HCT116 (cell line): ENCODE measurements at regions not wholly inside any gene's neighbourhood (a gene's known extent, or its start where the extent isn't known, plus 50 kb on each side); places are given as distances from the start of the nearest gene placed in this dataset.
"Not testable (repeated sequence)": the region's sequence is repeated elsewhere in the genome, so short reads cannot be mapped to it uniquely, and the experiment has no call there.

Experiments used
- ATAC-seq: fragments of 200-7000 bp; cut with Tn5 transposase; 2 replicates; pipeline ENCODE4 v1.9.1; 2020; ENCODE audit warnings: mild to moderate bottlenecking, moderate library complexity
- BruUV-seq: library from RNA; stranded (reverse); fragments of 400-500 nt; replicated peaks from 2 replicates; lab custom pipeline; 2021; lab: Mats Ljungman, UMichigan
- CTCF ChIA-PET: fragments of 300-600 bp; sonication (Branson Sonifier 250); formaldehyde crosslinking; loops from one replicate; lab custom pipeline; 2021; ENCODE audit warnings: antibody characterized with exemption; lab: Charles Lee
- POLR2A ChIA-PET: fragments of 300-600, 350-600 bp; sonication (Branson Sonifier 250); formaldehyde crosslinking; loops from one replicate; lab custom pipeline; 2021; ENCODE audit warnings: antibody characterized with exemption; lab: Charles Lee
- RAD21 ChIA-PET, 2 experiments: fragments of 300-600 bp; sonication (Branson Sonifier 250); formaldehyde crosslinking; loops; one replicate each; lab custom pipeline; 2023; ENCODE audit warnings: low total read pairs in 2 of 2; ENCODE audit not compliant: uncharacterized antibody in 2 of 2, unreplicated experiment in 2 of 2, low non-redundant PET in 1 of 2; lab: Charles Lee
- DNase-seq: peaks from one replicate; pipeline ENCODE4 v3.0.0-alpha.2; 2010; ENCODE audit warnings: low read depth, low spot score
- H2AFZ ChIP-seq: fragments of 200-600 bp; shearing (Covaris generic), sonication (generic); 2 replicates; pipeline ENCODE4 v1.6.1; 2017; ENCODE audit warnings: low read depth, mixed run types, mixed read lengths, antibody characterized with exemption, low read length; ENCODE audit not compliant: poor library complexity, severe bottlenecking
- H3K27ac ChIP-seq: 2 replicates; pipeline ENCODE4 v1.5.1; 2012; ENCODE audit warnings: low read depth, low read length
- H3K27me3 ChIP-seq: fragments of 200-600 bp; sonication (generic); 2 replicates; pipeline ENCODE4 v1.6.1; 2016; ENCODE audit warnings: mixed run types, low read length, mixed read lengths; ENCODE audit not compliant: insufficient read depth
- H3K36me3 ChIP-seq, 2 experiments: fragments of 200-500 bp in 1 of 2; fragments of 200-600 bp in 1 of 2; sonication (Bioruptor generic) in 1 of 2; sonication (generic) in 1 of 2; 2 replicates each; pipeline versions ENCODE4 v1.5.1 to v1.6.1; 2014 to 2016; ENCODE audit warnings: low read length in 2 of 2, inconsistent platforms in 1 of 2, mixed read lengths in 1 of 2, mixed run types in 1 of 2; ENCODE audit not compliant: insufficient read depth in 2 of 2, control insufficient read depth in 1 of 2
- H3K4me1 ChIP-seq, 2 experiments: fragments of 200-600 bp in 1 of 2; sonication (generic) in 1 of 2; 2 replicates each; pipeline versions ENCODE4 v1.5.1 to v1.6.1; 2012 to 2017; ENCODE audit warnings: low read length in 2 of 2, inconsistent platforms in 1 of 2, mild to moderate bottlenecking in 1 of 2, mixed read lengths in 1 of 2, mixed run types in 1 of 2, moderate library complexity in 1 of 2; ENCODE audit not compliant: insufficient read depth in 2 of 2, control insufficient read depth in 1 of 2
- H3K4me2 ChIP-seq: fragments of 200-600 bp; sonication (generic); 2 replicates; pipeline ENCODE4 v1.6.1; 2017; ENCODE audit warnings: mixed run types, low read length, mixed read lengths
- H3K4me3 ChIP-seq, 2 experiments: fragments of 200-600 bp in 1 of 2; sonication (generic) in 1 of 2; replicated peaks in 1 of 2; 2 replicates each; pipeline ENCODE4 v1.5.1; 2011 to 2016; ENCODE audit warnings: low read length in 2 of 2, control low read depth in 1 of 2, low read depth in 1 of 2, mild to moderate bottlenecking in 1 of 2, mixed read lengths in 1 of 2, mixed run types in 1 of 2
- H3K79me2 ChIP-seq: fragments of 200-600 bp; sonication (generic); 2 replicates; pipeline ENCODE4 v1.6.1; 2017; ENCODE audit warnings: mild to moderate bottlenecking, mixed run types, low read length, moderate library complexity, mixed read lengths; ENCODE audit not compliant: insufficient read depth
- H3K9ac ChIP-seq: fragments of 200-600 bp; sonication (generic); 2 replicates; pipeline ENCODE4 v1.6.1; 2016; ENCODE audit warnings: low read length, mixed read lengths
- H3K9me2 ChIP-seq: fragments of 200-600 bp; sonication (generic), shearing (Covaris generic); 2 replicates; pipeline ENCODE4 v1.6.1; 2017; ENCODE audit warnings: mixed run types, mild to moderate bottlenecking, moderate library complexity; ENCODE audit not compliant: insufficient read depth
- H3K9me3 ChIP-seq, 2 experiments: fragments of 200-500 bp in 1 of 2; fragments of 200-600 bp in 1 of 2; sonication (Bioruptor generic) in 1 of 2; sonication (generic) in 1 of 2; 2 replicates each; pipeline ENCODE4 v1.6.1; 2014 to 2017; ENCODE audit warnings: low read length in 2 of 2, mixed read lengths in 2 of 2, inconsistent platforms in 1 of 2, low read depth in 1 of 2, mild to moderate bottlenecking in 1 of 2, mixed run types in 1 of 2, moderate library complexity in 1 of 2; ENCODE audit not compliant: control insufficient read depth in 1 of 2, insufficient read depth in 1 of 2
- H4K20me1 ChIP-seq: fragments of 200-600 bp; sonication (generic), shearing (Covaris generic); 2 replicates; pipeline ENCODE4 v1.6.1; 2017; ENCODE audit warnings: mixed run types, mild to moderate bottlenecking, moderate library complexity; ENCODE audit not compliant: insufficient read depth
- ATF3 ChIP-seq: IDR thresholded peaks from 2 replicates; pipeline ENCODE4 v1.6.1; 2012
- CBX3 ChIP-seq: IDR thresholded peaks from 2 replicates; pipeline ENCODE4 v1.6.1; 2012; ENCODE audit warnings: low read depth
- CTCF ChIP-seq, 3 experiments: fragments of 200-600 bp in 1 of 3; sonication (generic) in 1 of 3; IDR thresholded peaks in 2 of 3; conservative IDR thresholded peaks in 1 of 3; 2 replicates each; pipeline ENCODE4 v1.5.1; 2012 to 2017; ENCODE audit warnings: low read depth in 2 of 3, low read length in 2 of 3, antibody characterized with exemption in 1 of 3, borderline replicate concordance in 1 of 3, control low read depth in 1 of 3, mild to moderate bottlenecking in 1 of 3, mixed read lengths in 1 of 3, mixed run types in 1 of 3, moderate library complexity in 1 of 3; ENCODE audit not compliant: insufficient read depth in 1 of 3
- EGR1 ChIP-seq: IDR thresholded peaks from 2 replicates; pipeline ENCODE4 v1.6.1; 2012; ENCODE audit warnings: low read depth
- ELF1 ChIP-seq: IDR thresholded peaks from 2 replicates; pipeline ENCODE4 v1.6.1; 2012; ENCODE audit warnings: low read depth, borderline replicate concordance
- EZH2 ChIP-seq: fragments of 200-600 bp; sonication (generic); IDR thresholded peaks from 2 replicates; pipeline ENCODE4 v1.6.1; 2017; ENCODE audit warnings: antibody characterized with exemption, mixed run types
- FOSL1 ChIP-seq: IDR thresholded peaks from 2 replicates; pipeline ENCODE4 v1.6.1; 2012; ENCODE audit warnings: low read depth
- JUND ChIP-seq: IDR thresholded peaks from 2 replicates; pipeline ENCODE4 v1.6.1; 2012
- POLR2A ChIP-seq: IDR thresholded peaks from 2 replicates; pipeline ENCODE4 v1.7.0; 2011; ENCODE audit warnings: borderline replicate concordance; ENCODE audit not compliant: insufficient read depth, insufficient read length; ENCODE audit errors: extremely low read depth
- SP1 ChIP-seq: IDR thresholded peaks from 2 replicates; pipeline ENCODE4 v1.6.1; 2012; ENCODE audit warnings: low read depth
- TCF7L2 ChIP-seq: IDR thresholded peaks from 2 replicates; pipeline ENCODE4 v1.7.0; 2011; ENCODE audit warnings: borderline replicate concordance, inconsistent platforms; ENCODE audit not compliant: insufficient read depth, insufficient read length; ENCODE audit errors: extremely low read depth
- ZFX ChIP-seq: fragments of 450-650 bp; IDR thresholded peaks from 2 replicates; pipeline ENCODE4 v1.6.1; 2017
- intact Hi-C: fragments of 100-400 bp; cut with micrococcal nuclease; formaldehyde crosslinking; loops from 2 replicates; pipeline ENCODE4 v1.10.0; 2022

GRCh38 chr2:131754929-131755720 lies 227.4 kb downstream of the CCDC74A start:
- Histone ChIP-seq H3K4me3 (no peak overlapping the region), H3K79me2 (no peaks in the 10 kb centered on the region), H3K27me3 (no peaks in the 10 kb centered on the region), H3K9me3 (no peaks in the 10 kb centered on the region), H3K4me2 (no peak overlapping the region), H3K9me2 (no peaks in the 10 kb centered on the region), H2AFZ (no peak overlapping the region), H3K27ac (no peak overlapping the region), H3K36me3 (no peaks in the 10 kb centered on the region), H4K20me1 (no peaks in the 10 kb centered on the region), H3K4me1 (no peaks in the 10 kb centered on the region), H3K9ac (no peak overlapping the region)
- ChIA-PET CTCF (no interaction called here), POLR2A (no interaction called here), RAD21 (no interaction called here)
- intact Hi-C loops = no loop called here
- DNase-seq = no peak
- TF ChIP-seq SP1 = no peak
- no peak for TF ChIP-seq FOSL1
- no peak for TF ChIP-seq ATF3
- no peak for TF ChIP-seq ZFX
- no peak for TF ChIP-seq POLR2A
- TF ChIP-seq JUND = no peak
- no peak for TF ChIP-seq EGR1
- no peak for TF ChIP-seq TCF7L2
- no peak for TF ChIP-seq ELF1
- TF ChIP-seq EZH2 = no peak
- BruUV-seq = no TSS peak
- ATAC-seq = no peak

- CTCF ChIA-PET = no interaction called here
- H3K27me3 ChIP-seq = no peaks in the 10 kb centered on the region
- no peak overlapping the region for H3K27ac ChIP-seq
- no peak overlapping the region for H2AFZ ChIP-seq
- no peaks in the 10 kb centered on the region for H4K20me1 ChIP-seq
- intact Hi-C loops = no loop called here
- no peak overlapping the region for H3K4me2 ChIP-seq
- H3K9ac ChIP-seq = no peak overlapping the region
- DNase-seq (no peak), ATAC-seq (no peak)
- no peaks in the 10 kb centered on the region for H3K9me2 ChIP-seq
- no peaks in the 10 kb centered on the region for H3K36me3 ChIP-seq
- H3K9me3 ChIP-seq = no peaks in the 10 kb centered on the region
- TF ChIP-seq CBX3 = no peak
- no peak for TF ChIP-seq SP1
- TF ChIP-seq ELF1 = no peak
- no peak for TF ChIP-seq CTCF (IDR thresholded peaks at IDR 0.05 in 2 of 3, conservative IDR thresholded peaks at IDR 0.05 in 1 of 3; ENCODE audit: borderline replicate concordance in 1 of 3, insufficient read depth in 1 of 3, low read depth in 2 of 3, low read length in 2 of 3)
- TF ChIP-seq TCF7L2 = no peak
- no peak for TF ChIP-seq FOSL1
- RAD21 ChIA-PET = no interaction called here
- POLR2A ChIA-PET = no interaction called here
- no TSS peak for BruUV-seq
- no peaks in the 10 kb centered on the region for H3K4me1 ChIP-seq
- no peak overlapping the region for H3K4me3 ChIP-seq
- no peaks in the 10 kb centered on the region for H3K79me2 ChIP-seq
Measured at GRCh38 chr2:131756141-131756907, 228.6 kb downstream of the CCDC74A start.

GRCh38 chr2:131758941-131759340 lies 231.3 kb downstream of the CCDC74A start:
- H3K4me3 ChIP-seq, H2AFZ ChIP-seq, RAD21 ChIA-PET, H3K4me2 ChIP-seq, BruUV-seq, H3K4me1 ChIP-seq, CTCF ChIA-PET, H3K9ac ChIP-seq, H3K9me2 ChIP-seq, POLR2A ChIA-PET, H3K79me2 ChIP-seq, H3K27ac ChIP-seq, ATAC-seq, intact Hi-C loops, H4K20me1 ChIP-seq, H3K9me3 ChIP-seq, H3K27me3 ChIP-seq, DNase-seq, H3K36me3 ChIP-seq: not testable (repeated sequence)
